Stomach (tissue), 8 donors: ENCODE measurements at regions not wholly inside any gene's neighbourhood (a gene's known extent, or its start where the extent isn't known, plus 50 kb on each side); places are given as distances from the start of the nearest gene placed in this dataset.

Experiments used
- DNase-seq, 2 donors: peaks; one replicate each; pipeline versions ENCODE4 v3.0.0 to v3.0.0-alpha.2; 2013 to 2019
- H3K27ac ChIP-seq, 5 donors: fragments of 200-600 bp in 4 of 5; sonication (generic) in 4 of 5; one replicate each; pipeline ENCODE4 v1.5.1; 2013 to 2019; ENCODE audit warnings: mild to moderate bottlenecking in 1 of 5, moderate library complexity in 1 of 5
- H3K27me3 ChIP-seq, 3 donors: fragments of 200-600 bp; sonication (generic); one replicate each; pipeline ENCODE4 v1.5.1; 2017 to 2019; ENCODE audit warnings: mixed run types in 1 of 3
- H3K36me3 ChIP-seq, 4 donors: fragments of 200-600 bp; sonication (generic); 1 replicate in 3 of 4; 2 replicates in 1 of 4; pipeline ENCODE4 v1.5.1; 2016 to 2019
- H3K4me1 ChIP-seq, 4 donors: fragments of 200-600 bp; sonication (generic); one replicate each; pipeline ENCODE4 v1.5.1; 2016 to 2019
- H3K4me3 ChIP-seq, 4 donors: fragments of 200-600 bp; sonication (generic) in 3 of 4; one replicate each; pipeline ENCODE4 v1.5.1; 2016 to 2019; ENCODE audit warnings: mild to moderate bottlenecking in 1 of 4
- H3K9me3 ChIP-seq, 4 donors: fragments of 200-600 bp; sonication (generic); one replicate each; pipeline ENCODE4 v1.5.1; 2016 to 2019
- EP300 ChIP-seq: sonication (generic); formaldehyde crosslinking; IDR thresholded peaks from one replicate; pipeline ENCODE4 v1.6.1; 2017; ENCODE audit warnings: antibody characterized with exemption
- POLR2A ChIP-seq, 4 donors: fragments of 450-650 bp; IDR thresholded peaks; one replicate each; pipeline ENCODE4 v1.6.1; 2016; ENCODE audit warnings: antibody characterized with exemption in 4 of 4, control low read depth in 2 of 4, mild to moderate bottlenecking in 1 of 4, moderate library complexity in 1 of 4
- POLR2AphosphoS5 ChIP-seq, 3 donors: sonication (generic); formaldehyde crosslinking; IDR thresholded peaks; one replicate each; pipeline ENCODE4 v1.6.1; 2016; ENCODE audit warnings: antibody characterized with exemption in 3 of 3
- WGBS, 5 donors: extraction: QIAGEN DNeasy Blood & Tissue Kit in 3 of 5; methylation state at CpG; one replicate each; pipeline versions ENCODE4 v1.1.5 to v1.1.7; 2013 to 2018; 5-methylcytosine and 5-hydroxymethylcytosine counted together
- intact Hi-C: fragments of 100-400 bp; cut with DNase I; formaldehyde crosslinking; loops from one replicate; pipeline ENCODE4 v1.15.1; 2023; ENCODE audit warnings: low total_unique reads
- TF ChIP-seq, protein P1 (sequence below), 7 experiments: fragments of 450-650 bp in 4 of 7; fragments of 200-600 bp in 3 of 7; sonication (generic) in 3 of 7; IDR thresholded peaks; one replicate each; pipeline ENCODE4 v1.5.1; 2016 to 2019; ENCODE audit warnings: antibody characterized with exemption in 7 of 7, control low read depth in 2 of 7, mild to moderate bottlenecking in 1 of 7
- donor health status: healthy with polysubstance abuse.
- donor health status: Bipolar disorder and iron deficiency.
- donor health status: healthy.

GRCh38 chr1:181174861-181175260 is 86.4 kb downstream of the IER5 start:
- WGBS, 5 donors: 63 to 75% (median 65%) methylated on average over 4 of the region's 4 CpGs
- intact Hi-C loops: loop anchor here (10.0 kb wide), 1 partner anchor 280 kb away; no protein-coding TSS in a partner anchor
- Histone ChIP-seq H3K27me3 (no peaks in the 10 kb centered on the region), H3K36me3 (no peaks in the 10 kb centered on the region), H3K9me3 (peaks cover 0 to 16% (median 13%) of the 10 kb centered on the region in 4 donors), H3K27ac (no peak overlapping the region), H3K4me1 (peaks cover 0 to 13% (median 6%) of the 10 kb centered on the region in 4 donors), H3K4me3 (no peak overlapping the region)
- TF ChIP-seq POLR2AphosphoS5 (IDR thresholded peaks at IDR 0.05) (no peak), POLR2A (IDR thresholded peaks at IDR 0.05) (no peak)
- TF ChIP-seq, protein P1, sequence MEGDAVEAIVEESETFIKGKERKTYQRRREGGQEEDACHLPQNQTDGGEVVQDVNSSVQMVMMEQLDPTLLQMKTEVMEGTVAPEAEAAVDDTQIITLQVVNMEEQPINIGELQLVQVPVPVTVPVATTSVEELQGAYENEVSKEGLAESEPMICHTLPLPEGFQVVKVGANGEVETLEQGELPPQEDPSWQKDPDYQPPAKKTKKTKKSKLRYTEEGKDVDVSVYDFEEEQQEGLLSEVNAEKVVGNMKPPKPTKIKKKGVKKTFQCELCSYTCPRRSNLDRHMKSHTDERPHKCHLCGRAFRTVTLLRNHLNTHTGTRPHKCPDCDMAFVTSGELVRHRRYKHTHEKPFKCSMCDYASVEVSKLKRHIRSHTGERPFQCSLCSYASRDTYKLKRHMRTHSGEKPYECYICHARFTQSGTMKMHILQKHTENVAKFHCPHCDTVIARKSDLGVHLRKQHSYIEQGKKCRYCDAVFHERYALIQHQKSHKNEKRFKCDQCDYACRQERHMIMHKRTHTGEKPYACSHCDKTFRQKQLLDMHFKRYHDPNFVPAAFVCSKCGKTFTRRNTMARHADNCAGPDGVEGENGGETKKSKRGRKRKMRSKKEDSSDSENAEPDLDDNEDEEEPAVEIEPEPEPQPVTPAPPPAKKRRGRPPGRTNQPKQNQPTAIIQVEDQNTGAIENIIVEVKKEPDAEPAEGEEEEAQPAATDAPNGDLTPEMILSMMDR (IDR thresholded peaks at IDR 0.05): no peak
- no peak for DNase-seq

DNA sequence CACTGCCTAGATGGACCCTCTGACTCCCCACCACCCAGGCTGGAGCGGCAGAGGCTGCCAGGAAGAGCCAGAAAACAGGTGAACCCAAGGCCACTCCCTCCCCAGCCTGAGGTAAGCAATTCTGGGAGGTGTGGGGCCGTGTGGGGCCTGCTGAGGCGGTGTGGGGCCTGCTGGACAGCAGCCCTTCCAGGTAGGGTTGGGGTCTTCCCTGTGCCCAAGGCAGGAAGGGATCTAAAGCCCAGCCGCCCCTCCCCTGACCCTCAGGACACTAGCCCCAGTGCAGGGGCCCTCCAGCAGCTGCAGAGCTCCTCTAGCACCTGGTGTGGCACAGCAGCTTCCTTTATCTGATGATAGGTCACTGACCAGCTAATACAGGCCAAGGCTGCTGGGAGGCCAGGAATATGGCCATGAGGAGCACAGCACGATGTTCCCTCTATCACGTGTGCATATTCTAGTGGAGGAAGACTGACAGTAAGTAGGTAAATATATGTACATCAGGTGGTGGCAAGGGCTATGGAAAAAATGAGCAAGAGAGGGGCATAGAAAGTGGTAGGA is 86.9 kb downstream of the IER5 start:
- DNase-seq: no peak
- intact Hi-C loops: loop anchor here (10.0 kb wide), 1 partner anchor 281 kb away; no protein-coding TSS in a partner anchor
- no peak overlapping the region for H3K27ac ChIP-seq
- peaks cover 0 to 19% (median 9%) of the 10 kb centered on the region in 4 donors for H3K4me1 ChIP-seq
- 63 to 80% (median 73%) methylated on average over 5 to 6 of the region's 6 CpGs for WGBS, 5 donors
- H3K27me3 ChIP-seq: peaks cover 0 to 6% (median 0%) of the 10 kb centered on the region in 3 donors
- H3K36me3 ChIP-seq: no peaks in the 10 kb centered on the region
- TF ChIP-seq, protein P1 (IDR thresholded peaks at IDR 0.05): no peak
- no peak for TF ChIP-seq POLR2AphosphoS5 (IDR thresholded peaks at IDR 0.05)
- TF ChIP-seq POLR2A (IDR thresholded peaks at IDR 0.05): no peak
- TF ChIP-seq EP300: no peak
- H3K4me3 ChIP-seq: no peak overlapping the region
- peaks cover 0 to 16% (median 13%) of the 10 kb centered on the region in 4 donors for H3K9me3 ChIP-seq

GRCh38 chr1:181175955-181176354 is 87.5 kb downstream of the IER5 start:
- intact Hi-C loops: loop anchor here (10.0 kb wide), 1 partner anchor 281 kb away; no protein-coding TSS in a partner anchor
- TF ChIP-seq, protein P1 (IDR thresholded peaks at IDR 0.05): no peak
- no peak for TF ChIP-seq EP300
- TF ChIP-seq POLR2A (IDR thresholded peaks at IDR 0.05): no peak
- no peak for TF ChIP-seq POLR2AphosphoS5 (IDR thresholded peaks at IDR 0.05)
- no peak overlapping the region for H3K4me3 ChIP-seq
- H3K27ac ChIP-seq: no peak overlapping the region
- H3K9me3 ChIP-seq: peaks cover 0 to 16% (median 13%) of the 10 kb centered on the region in 4 donors
- 87 to 97% (median 96%) methylated on average over 5 of the region's 5 CpGs for WGBS, 5 donors
- H3K36me3 ChIP-seq: no peaks in the 10 kb centered on the region
- peaks cover 0 to 21% (median 9%) of the 10 kb centered on the region in 4 donors for H3K4me1 ChIP-seq
- DNase-seq: no peak
- peaks cover 0 to 11% (median 0%) of the 10 kb centered on the region in 3 donors for H3K27me3 ChIP-seq

- peaks cover 0 to 21% (median 9%) of the 10 kb centered on the region in 4 donors for H3K4me1 ChIP-seq
- intact Hi-C loops: loop anchor here (10.0 kb wide), 1 partner anchor 284 kb away; no protein-coding TSS in a partner anchor
- H3K4me3 ChIP-seq: no peak overlapping the region
- WGBS, 5 donors: 53 to 66% (median 58%) methylated on average over 9 of the region's 9 CpGs
- peaks cover 0 to 4% (median 2%) of the 10 kb centered on the region in 4 donors for H3K9me3 ChIP-seq
- H3K36me3 ChIP-seq: no peaks in the 10 kb centered on the region
- TF ChIP-seq, protein P1 (IDR thresholded peaks at IDR 0.05): no peak
- TF ChIP-seq POLR2A (IDR thresholded peaks at IDR 0.05) (no peak), POLR2AphosphoS5 (IDR thresholded peaks at IDR 0.05) (no peak), EP300 (no peak)
- DNase-seq: peak in 1 of 2 donors; percentile 59
- H3K27me3 ChIP-seq: peaks cover 0 to 15% (median 0%) of the 10 kb centered on the region in 3 donors
- H3K27ac ChIP-seq: no peak overlapping the region
These were observed 89.9 kb downstream of the IER5 start for GRCh38 chr1:181178241-181178879.
